GM12865 (cell line): ENCODE measurements at regions not wholly inside any gene's neighbourhood (a gene's known extent, or its start where the extent isn't known, plus 50 kb on each side); places are given as distances from the start of the nearest gene placed in this dataset.

Experiments used
- DNase-seq: peaks from one replicate; pipeline ENCODE4 v3.0.0; 2010; ENCODE audit warnings: low read depth
- H3K4me3 ChIP-seq: 2 replicates; pipeline ENCODE4 v1.5.1; 2011; ENCODE audit warnings: mild to moderate bottlenecking, low read depth, low read length, control low read depth
- CTCF ChIP-seq: IDR thresholded peaks from 2 replicates; pipeline ENCODE4 v1.5.1; 2011; ENCODE audit warnings: low read length, control low read depth, low read depth, inconsistent platforms; ENCODE audit not compliant: insufficient read depth; ENCODE audit errors: missing control alignments

GRCh38 chr18:40035966-40036365 lies 1919.1 kb upstream of the PIK3C3 start:
- H3K4me3 ChIP-seq = no peak overlapping the region
- TF ChIP-seq CTCF = no peak
- no peak for DNase-seq

- no peak for TF ChIP-seq CTCF
- no peak for DNase-seq
- H3K4me3 ChIP-seq = no peak overlapping the region
These were observed 1923.0 kb upstream of the PIK3C3 start for GRCh38 chr18:40032076-40032475.

GRCh38 chr18:40031435-40031834 lies 1923.6 kb upstream of the PIK3C3 start:
- TF ChIP-seq CTCF = no peak
- H3K4me3 ChIP-seq = no peak overlapping the region
- no peak for DNase-seq

GRCh38 chr18:40019797-40020392 lies 1935.1 kb upstream of the PIK3C3 start:
- no peak for DNase-seq
- H3K4me3 ChIP-seq = no peak overlapping the region
- no peak for TF ChIP-seq CTCF

GRCh38 chr18:40018266-40018665 lies 1936.8 kb upstream of the PIK3C3 start:
- TF ChIP-seq CTCF = no peak
- H3K4me3 ChIP-seq = no peak overlapping the region
- DNase-seq = no peak

- DNase-seq = no peak
- H3K4me3 ChIP-seq = no peak overlapping the region
- no peak for TF ChIP-seq CTCF
These were observed 1938.0 kb upstream of the PIK3C3 start for GRCh38 chr18:40017021-40017420.

- DNase-seq = no peak
- no peak overlapping the region for H3K4me3 ChIP-seq
- no peak for TF ChIP-seq CTCF
These were observed 1938.6 kb upstream of the PIK3C3 start for GRCh38 chr18:40016405-40016804.
